ENCODE measurements at regions not wholly inside any gene's neighbourhood (a gene's known extent, or its start where the extent isn't known, plus 50 kb on each side); places are given as distances from the start of the nearest gene placed in this dataset.
"Not testable (repeated sequence)": the region's sequence is repeated elsewhere in the genome, so short reads cannot be mapped to it uniquely, and the experiment has no call there.

GRCh38 chr12:67107751-67108269 is 161.3 kb upstream of the CAND1 start:
- TF ChIP-seq TAF1 (IDR thresholded peaks at IDR 0.05; ENCODE audit: low read depth) (no peak), EP300 (conservative IDR thresholded peaks at IDR 0.05; ENCODE audit: poor library complexity, severe bottlenecking) (no peak), RAD21 (conservative IDR thresholded peaks at IDR 0.05) (no peak), SMC3 (conservative IDR thresholded peaks at IDR 0.05; ENCODE audit: poor library complexity) (no peak), EZH2 (IDR thresholded peaks at IDR 0.05; ENCODE audit: borderline replicate concordance, insufficient read depth, low read length, poor library complexity, severe bottlenecking) (no peak), REST (IDR thresholded peaks at IDR 0.05; ENCODE audit: borderline replicate concordance) (no peak), MXI1 (conservative IDR thresholded peaks at IDR 0.05; ENCODE audit: poor library complexity, severe bottlenecking) (no peak), CTCF (IDR thresholded peaks at IDR 0.05; ENCODE audit: poor library complexity, severe bottlenecking) (no peak)
- H4K20me1 ChIP-seq (ENCODE audit: insufficient read depth) = no peaks in the 10 kb centered on the region
- no peaks in the 10 kb centered on the region for H3K27me3 ChIP-seq (ENCODE audit: insufficient read depth, low read depth, low read length)
- H3K9ac ChIP-seq (ENCODE audit: low read length) = no peak overlapping the region
- H3K79me2 ChIP-seq (replicated peaks; ENCODE audit: insufficient read depth, low read length) = no peaks in the 10 kb centered on the region
- H3K4me3 ChIP-seq (ENCODE audit: low read length) = no peak overlapping the region
- no peak overlapping the region for H3K4me2 ChIP-seq (ENCODE audit: low read length)
- H3K27ac ChIP-seq (ENCODE audit: low read length) = no peak overlapping the region
- peaks cover 4% of the 10 kb centered on the region for H3K9me3 ChIP-seq (ENCODE audit: low read length)
- no peaks in the 10 kb centered on the region for H3K36me3 ChIP-seq (ENCODE audit: insufficient read depth, low read length)
- H3K9me2 ChIP-seq (ENCODE audit: insufficient read depth, low read length) = no peaks in the 10 kb centered on the region
- no peak overlapping the region for H2AFZ ChIP-seq (ENCODE audit: low read depth, low read length)
- no peaks in the 10 kb centered on the region for H3F3A ChIP-seq (ENCODE audit: insufficient read depth, low read length, poor library complexity, severe bottlenecking)

- H4K20me1 ChIP-seq (ENCODE audit: insufficient read depth); H2AFZ ChIP-seq (ENCODE audit: low read depth, low read length); H3K4me3 ChIP-seq (ENCODE audit: low read length); H3K79me2 ChIP-seq (replicated peaks; ENCODE audit: insufficient read depth, low read length); H3F3A ChIP-seq (ENCODE audit: insufficient read depth, low read length, poor library complexity, severe bottlenecking); H3K36me3 ChIP-seq (ENCODE audit: insufficient read depth, low read length); H3K9me2 ChIP-seq (ENCODE audit: insufficient read depth, low read length); H3K27me3 ChIP-seq (ENCODE audit: insufficient read depth, low read depth, low read length); H3K9ac ChIP-seq (ENCODE audit: low read length); H3K9me3 ChIP-seq (ENCODE audit: low read length); H3K4me2 ChIP-seq (ENCODE audit: low read length); H3K27ac ChIP-seq (ENCODE audit: low read length): not testable (repeated sequence)
These were observed 158.8 kb upstream of the CAND1 start for GRCh38 chr12:67110345-67110744.

GRCh38 chr12:67111182-67111581 is 158.0 kb upstream of the CAND1 start:
- Histone ChIP-seq H3K9me2 (ENCODE audit: insufficient read depth, low read length) (no peaks in the 10 kb centered on the region), H3K36me3 (ENCODE audit: insufficient read depth, low read length) (no peaks in the 10 kb centered on the region), H3K9me3 (ENCODE audit: low read length) (peaks cover 4% of the 10 kb centered on the region), H4K20me1 (ENCODE audit: insufficient read depth) (no peaks in the 10 kb centered on the region), H3K27me3 (ENCODE audit: insufficient read depth, low read depth, low read length) (no peaks in the 10 kb centered on the region), H3K27ac (ENCODE audit: low read length) (no peak overlapping the region), H3K4me2 (ENCODE audit: low read length) (no peak overlapping the region), H2AFZ (ENCODE audit: low read depth, low read length) (no peak overlapping the region), H3K79me2 (replicated peaks; ENCODE audit: insufficient read depth, low read length) (no peaks in the 10 kb centered on the region), H3K9ac (ENCODE audit: low read length) (no peak overlapping the region), H3K4me3 (ENCODE audit: low read length) (no peak overlapping the region), H3F3A (ENCODE audit: insufficient read depth, low read length, poor library complexity, severe bottlenecking) (no peaks in the 10 kb centered on the region)
- TF ChIP-seq MXI1 (conservative IDR thresholded peaks at IDR 0.05; ENCODE audit: poor library complexity, severe bottlenecking) = no peak
- TF ChIP-seq SMC3 (conservative IDR thresholded peaks at IDR 0.05; ENCODE audit: poor library complexity) = no peak
- TF ChIP-seq TAF1 (IDR thresholded peaks at IDR 0.05; ENCODE audit: low read depth) = no peak
- no peak for TF ChIP-seq REST (IDR thresholded peaks at IDR 0.05; ENCODE audit: borderline replicate concordance)
- no peak for TF ChIP-seq EZH2 (IDR thresholded peaks at IDR 0.05; ENCODE audit: borderline replicate concordance, insufficient read depth, low read length, poor library complexity, severe bottlenecking)
- no peak for TF ChIP-seq RAD21 (conservative IDR thresholded peaks at IDR 0.05)
- no peak for TF ChIP-seq CTCF (IDR thresholded peaks at IDR 0.05; ENCODE audit: poor library complexity, severe bottlenecking)
- TF ChIP-seq EP300 (conservative IDR thresholded peaks at IDR 0.05; ENCODE audit: poor library complexity, severe bottlenecking) = no peak
- no peak for TF ChIP-seq POLR2AphosphoS5 (IDR thresholded peaks at IDR 0.05)
